Stomach (tissue), 8 donors: ENCODE measurements at regions not wholly inside any gene's neighbourhood (a gene's known extent, or its start where the extent isn't known, plus 50 kb on each side); places are given as distances from the start of the nearest gene placed in this dataset.

Source experiments
- DNase-seq, 2 donors: peaks; one replicate each; pipeline versions ENCODE4 v3.0.0 to v3.0.0-alpha.2; 2013 to 2019
- H3K27ac ChIP-seq, 5 donors: fragments of 200-600 bp in 4 of 5; sonication (generic) in 4 of 5; one replicate each; pipeline ENCODE4 v1.5.1; 2013 to 2019; ENCODE audit warnings: mild to moderate bottlenecking in 1 of 5, moderate library complexity in 1 of 5
- H3K27me3 ChIP-seq, 3 donors: fragments of 200-600 bp; sonication (generic); one replicate each; pipeline ENCODE4 v1.5.1; 2017 to 2019; ENCODE audit warnings: mixed run types in 1 of 3
- H3K36me3 ChIP-seq, 4 donors: fragments of 200-600 bp; sonication (generic); 1 replicate in 3 of 4; 2 replicates in 1 of 4; pipeline ENCODE4 v1.5.1; 2016 to 2019
- H3K4me1 ChIP-seq, 4 donors: fragments of 200-600 bp; sonication (generic); one replicate each; pipeline ENCODE4 v1.5.1; 2016 to 2019
- H3K4me3 ChIP-seq, 4 donors: fragments of 200-600 bp; sonication (generic) in 3 of 4; one replicate each; pipeline ENCODE4 v1.5.1; 2016 to 2019; ENCODE audit warnings: mild to moderate bottlenecking in 1 of 4
- H3K9me3 ChIP-seq, 4 donors: fragments of 200-600 bp; sonication (generic); one replicate each; pipeline ENCODE4 v1.5.1; 2016 to 2019
- EP300 ChIP-seq: sonication (generic); formaldehyde crosslinking; IDR thresholded peaks from one replicate; pipeline ENCODE4 v1.6.1; 2017; ENCODE audit warnings: antibody characterized with exemption
- POLR2A ChIP-seq, 4 donors: fragments of 450-650 bp; IDR thresholded peaks; one replicate each; pipeline ENCODE4 v1.6.1; 2016; ENCODE audit warnings: antibody characterized with exemption in 4 of 4, control low read depth in 2 of 4, mild to moderate bottlenecking in 1 of 4, moderate library complexity in 1 of 4
- POLR2AphosphoS5 ChIP-seq, 3 donors: sonication (generic); formaldehyde crosslinking; IDR thresholded peaks; one replicate each; pipeline ENCODE4 v1.6.1; 2016; ENCODE audit warnings: antibody characterized with exemption in 3 of 3
- WGBS, 5 donors: extraction: QIAGEN DNeasy Blood & Tissue Kit in 3 of 5; methylation state at CpG; one replicate each; pipeline versions ENCODE4 v1.1.5 to v1.1.7; 2013 to 2018; 5-methylcytosine and 5-hydroxymethylcytosine counted together
- intact Hi-C: fragments of 100-400 bp; cut with DNase I; formaldehyde crosslinking; loops from one replicate; pipeline ENCODE4 v1.15.1; 2023; ENCODE audit warnings: low total_unique reads
- TF ChIP-seq, protein P1 (sequence below), 7 experiments: fragments of 450-650 bp in 4 of 7; fragments of 200-600 bp in 3 of 7; sonication (generic) in 3 of 7; IDR thresholded peaks; one replicate each; pipeline ENCODE4 v1.5.1; 2016 to 2019; ENCODE audit warnings: antibody characterized with exemption in 7 of 7, control low read depth in 2 of 7, mild to moderate bottlenecking in 1 of 7
- donor health status: healthy with polysubstance abuse.
- donor health status: Bipolar disorder and iron deficiency.
- donor health status: healthy.

- no peaks in the 10 kb centered on the region for H3K4me1 ChIP-seq
- intact Hi-C loops, result no loop called here
- H3K9me3 ChIP-seq, result no peaks in the 10 kb centered on the region
- WGBS, 5 donors, result 81 to 93% (median 89%) methylated on average over 3 of the region's 3 CpGs
- TF ChIP-seq POLR2A (IDR thresholded peaks at IDR 0.05), result no peak
- TF ChIP-seq EP300, result no peak
- TF ChIP-seq, protein P1, sequence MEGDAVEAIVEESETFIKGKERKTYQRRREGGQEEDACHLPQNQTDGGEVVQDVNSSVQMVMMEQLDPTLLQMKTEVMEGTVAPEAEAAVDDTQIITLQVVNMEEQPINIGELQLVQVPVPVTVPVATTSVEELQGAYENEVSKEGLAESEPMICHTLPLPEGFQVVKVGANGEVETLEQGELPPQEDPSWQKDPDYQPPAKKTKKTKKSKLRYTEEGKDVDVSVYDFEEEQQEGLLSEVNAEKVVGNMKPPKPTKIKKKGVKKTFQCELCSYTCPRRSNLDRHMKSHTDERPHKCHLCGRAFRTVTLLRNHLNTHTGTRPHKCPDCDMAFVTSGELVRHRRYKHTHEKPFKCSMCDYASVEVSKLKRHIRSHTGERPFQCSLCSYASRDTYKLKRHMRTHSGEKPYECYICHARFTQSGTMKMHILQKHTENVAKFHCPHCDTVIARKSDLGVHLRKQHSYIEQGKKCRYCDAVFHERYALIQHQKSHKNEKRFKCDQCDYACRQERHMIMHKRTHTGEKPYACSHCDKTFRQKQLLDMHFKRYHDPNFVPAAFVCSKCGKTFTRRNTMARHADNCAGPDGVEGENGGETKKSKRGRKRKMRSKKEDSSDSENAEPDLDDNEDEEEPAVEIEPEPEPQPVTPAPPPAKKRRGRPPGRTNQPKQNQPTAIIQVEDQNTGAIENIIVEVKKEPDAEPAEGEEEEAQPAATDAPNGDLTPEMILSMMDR (IDR thresholded peaks at IDR 0.05), result no peak
- no peak for TF ChIP-seq POLR2AphosphoS5 (IDR thresholded peaks at IDR 0.05)
- H3K27ac ChIP-seq, result no peak overlapping the region
- no peaks in the 10 kb centered on the region for H3K36me3 ChIP-seq
- no peak for DNase-seq
- no peaks in the 10 kb centered on the region for H3K27me3 ChIP-seq
- H3K4me3 ChIP-seq, result no peak overlapping the region
Observed at GRCh38 chr1:221188458-221188857, 309.2 kb downstream of the HLX start.

- Histone ChIP-seq H3K4me1 (no peaks in the 10 kb centered on the region), H3K36me3 (no peaks in the 10 kb centered on the region), H3K9me3 (no peaks in the 10 kb centered on the region), H3K4me3 (no peak overlapping the region), H3K27ac (no peak overlapping the region), H3K27me3 (no peaks in the 10 kb centered on the region)
- intact Hi-C loops, result no loop called here
- TF ChIP-seq POLR2AphosphoS5 (IDR thresholded peaks at IDR 0.05), result no peak
- TF ChIP-seq POLR2A (IDR thresholded peaks at IDR 0.05), result no peak
- TF ChIP-seq EP300, result no peak
- TF ChIP-seq, protein P1 (IDR thresholded peaks at IDR 0.05), result no peak
- DNase-seq, result no peak
- WGBS, 5 donors, result 64 to 77% (median 74%) methylated on average over 2 of the region's 2 CpGs
Observed at GRCh38 chr1:221190249-221190648, 311.0 kb downstream of the HLX start.

- intact Hi-C loops, result no loop called here
- 63 to 75% (median 71%) methylated on average over 1 of the region's 1 CpG for WGBS, 5 donors
- peaks cover 0 to 10% (median 3%) of the 10 kb centered on the region in 4 donors for H3K9me3 ChIP-seq
- DNase-seq, result no peak
- H3K4me3 ChIP-seq, result no peak overlapping the region
- H3K27ac ChIP-seq, result no peak overlapping the region
- H3K27me3 ChIP-seq, result no peaks in the 10 kb centered on the region
- no peak for TF ChIP-seq EP300
- TF ChIP-seq, protein P1 (IDR thresholded peaks at IDR 0.05), result no peak
- no peak for TF ChIP-seq POLR2A (IDR thresholded peaks at IDR 0.05)
- TF ChIP-seq POLR2AphosphoS5 (IDR thresholded peaks at IDR 0.05), result no peak
- no peaks in the 10 kb centered on the region for H3K4me1 ChIP-seq
- no peaks in the 10 kb centered on the region for H3K36me3 ChIP-seq
Observed at GRCh38 chr1:221192055-221192454, 312.8 kb downstream of the HLX start.

- DNase-seq, result no peak
- peaks cover 0 to 15% (median 5%) of the 10 kb centered on the region in 4 donors for H3K4me1 ChIP-seq
- no peaks in the 10 kb centered on the region for H3K27me3 ChIP-seq
- intact Hi-C loops, result loop anchor here (10.0 kb wide), 1 partner anchor 326 kb away; the partner anchor contains the start of gene HLX
- no peak for TF ChIP-seq EP300
- TF ChIP-seq POLR2AphosphoS5 (IDR thresholded peaks at IDR 0.05), result no peak
- TF ChIP-seq, protein P1 (IDR thresholded peaks at IDR 0.05), result no peak
- no peak for TF ChIP-seq POLR2A (IDR thresholded peaks at IDR 0.05)
- H3K4me3 ChIP-seq, result no peak overlapping the region
- no peaks in the 10 kb centered on the region for H3K36me3 ChIP-seq
- H3K27ac ChIP-seq, result no peak overlapping the region
- H3K9me3 ChIP-seq, result peaks cover 0 to 16% (median 10%) of the 10 kb centered on the region in 4 donors
Observed at GRCh38 chr1:221200464-221200863, 321.2 kb downstream of the HLX start.
